ENCODE measurements at regions not wholly inside any gene's neighbourhood (a gene's known extent, or its start where the extent isn't known, plus 50 kb on each side); places are given as distances from the start of the nearest gene placed in this dataset.
A peak's percentile ranks its signal among the peaks of the same experiment; 100 is the strongest.

DNA sequence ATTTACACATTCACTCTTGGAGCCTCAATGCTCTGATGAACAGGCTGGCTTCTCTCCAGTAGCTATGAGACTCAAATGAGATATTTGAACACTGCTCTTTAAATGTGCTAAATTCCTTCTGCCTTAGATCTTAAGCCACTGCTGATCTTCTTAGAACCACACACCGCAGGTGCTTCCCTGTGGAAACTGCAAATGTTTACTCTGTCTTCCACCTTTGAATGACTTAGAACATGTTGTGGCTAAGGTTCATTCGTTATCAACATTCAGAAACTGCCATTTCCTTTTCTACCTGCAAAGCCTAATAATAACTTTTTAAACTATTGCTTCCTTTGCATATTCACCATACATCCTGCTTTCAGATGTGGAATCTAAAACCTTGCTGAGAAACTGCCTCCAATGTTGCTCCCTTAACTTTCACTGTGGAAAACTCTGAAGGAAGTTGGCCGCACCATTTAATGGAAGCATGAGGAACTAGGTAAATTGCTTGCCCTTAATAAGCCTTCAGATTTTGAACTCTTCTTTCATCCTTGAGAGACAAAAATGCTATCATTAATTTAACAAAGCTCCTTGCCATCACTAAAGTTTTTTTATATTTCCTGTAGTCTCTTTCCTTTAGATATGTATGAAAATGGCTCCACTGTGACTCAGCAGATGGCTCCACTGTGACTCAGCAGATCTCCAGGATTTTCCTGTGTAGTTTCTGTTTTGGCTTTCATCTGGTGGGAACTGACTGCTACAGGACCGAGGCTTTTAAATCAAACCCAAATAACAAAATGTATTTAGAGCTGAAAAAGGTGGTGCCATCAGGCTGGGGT lies 143.8 kb downstream of the TNFSF18 start:
- Histone ChIP-seq H3K9me3 (ENCODE audit: severe bottlenecking) (no peaks in the 10 kb centered on the region), H3K4me1 (ENCODE audit: insufficient read depth, poor library complexity, severe bottlenecking) (peaks cover 51% of the 10 kb centered on the region), H3K27ac (ENCODE audit: poor library complexity, severe bottlenecking) (peak overlapping the region; percentile 87), H3K4me3 (ENCODE audit: severe bottlenecking) (no peak overlapping the region), H3K36me3 (ENCODE audit: low read depth) (no peaks in the 10 kb centered on the region), H3K27me3 (ENCODE audit: insufficient read depth, poor library complexity, severe bottlenecking) (no peaks in the 10 kb centered on the region)
- ATAC-seq (ENCODE audit: low read depth): peak; percentile 50; the same call in 2 of the 3 replicates
- TF ChIP-seq, protein P1, sequence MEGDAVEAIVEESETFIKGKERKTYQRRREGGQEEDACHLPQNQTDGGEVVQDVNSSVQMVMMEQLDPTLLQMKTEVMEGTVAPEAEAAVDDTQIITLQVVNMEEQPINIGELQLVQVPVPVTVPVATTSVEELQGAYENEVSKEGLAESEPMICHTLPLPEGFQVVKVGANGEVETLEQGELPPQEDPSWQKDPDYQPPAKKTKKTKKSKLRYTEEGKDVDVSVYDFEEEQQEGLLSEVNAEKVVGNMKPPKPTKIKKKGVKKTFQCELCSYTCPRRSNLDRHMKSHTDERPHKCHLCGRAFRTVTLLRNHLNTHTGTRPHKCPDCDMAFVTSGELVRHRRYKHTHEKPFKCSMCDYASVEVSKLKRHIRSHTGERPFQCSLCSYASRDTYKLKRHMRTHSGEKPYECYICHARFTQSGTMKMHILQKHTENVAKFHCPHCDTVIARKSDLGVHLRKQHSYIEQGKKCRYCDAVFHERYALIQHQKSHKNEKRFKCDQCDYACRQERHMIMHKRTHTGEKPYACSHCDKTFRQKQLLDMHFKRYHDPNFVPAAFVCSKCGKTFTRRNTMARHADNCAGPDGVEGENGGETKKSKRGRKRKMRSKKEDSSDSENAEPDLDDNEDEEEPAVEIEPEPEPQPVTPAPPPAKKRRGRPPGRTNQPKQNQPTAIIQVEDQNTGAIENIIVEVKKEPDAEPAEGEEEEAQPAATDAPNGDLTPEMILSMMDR (IDR thresholded peaks at IDR 0.05; ENCODE audit: poor library complexity, severe bottlenecking): no peak
- no peak for DNase-seq (ENCODE audit: low spot score)

DNA sequence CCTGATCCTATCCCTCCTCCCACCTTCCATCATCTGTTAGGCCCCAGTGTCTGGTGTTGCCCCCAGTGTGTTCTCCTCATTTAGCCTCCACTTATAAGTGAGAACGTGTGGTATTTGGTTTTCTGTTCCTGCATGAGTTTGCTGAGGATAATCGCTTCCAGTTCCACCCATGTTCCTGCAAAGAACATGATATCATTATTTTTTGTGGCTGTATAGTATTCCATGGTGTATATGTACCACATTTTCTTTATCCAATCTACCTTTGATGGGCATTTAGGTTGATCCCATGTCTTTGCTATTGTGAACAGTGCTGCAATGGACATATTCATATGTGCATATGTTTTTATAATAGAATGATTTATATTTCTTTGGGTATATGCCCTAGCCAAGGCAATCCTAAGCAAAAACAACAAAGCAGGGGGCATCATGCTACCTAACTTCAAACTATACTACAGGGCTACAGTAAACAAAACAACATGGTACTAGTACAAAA lies 142.9 kb downstream of the TNFSF18 start:
- Histone ChIP-seq H3K4me3 (ENCODE audit: severe bottlenecking) (no peak overlapping the region), H3K27me3 (ENCODE audit: insufficient read depth, poor library complexity, severe bottlenecking) (no peaks in the 10 kb centered on the region), H3K9me3 (ENCODE audit: severe bottlenecking) (peaks cover 3% of the 10 kb centered on the region), H3K36me3 (ENCODE audit: low read depth) (no peaks in the 10 kb centered on the region), H3K4me1 (ENCODE audit: insufficient read depth, poor library complexity, severe bottlenecking) (peaks cover 42% of the 10 kb centered on the region), H3K27ac (ENCODE audit: poor library complexity, severe bottlenecking) (peak overlapping the region; percentile 87)
- ATAC-seq (ENCODE audit: low read depth): no peak
- TF ChIP-seq, protein P1 (IDR thresholded peaks at IDR 0.05; ENCODE audit: poor library complexity, severe bottlenecking): no peak
- no peak for DNase-seq (ENCODE audit: low spot score)

DNA sequence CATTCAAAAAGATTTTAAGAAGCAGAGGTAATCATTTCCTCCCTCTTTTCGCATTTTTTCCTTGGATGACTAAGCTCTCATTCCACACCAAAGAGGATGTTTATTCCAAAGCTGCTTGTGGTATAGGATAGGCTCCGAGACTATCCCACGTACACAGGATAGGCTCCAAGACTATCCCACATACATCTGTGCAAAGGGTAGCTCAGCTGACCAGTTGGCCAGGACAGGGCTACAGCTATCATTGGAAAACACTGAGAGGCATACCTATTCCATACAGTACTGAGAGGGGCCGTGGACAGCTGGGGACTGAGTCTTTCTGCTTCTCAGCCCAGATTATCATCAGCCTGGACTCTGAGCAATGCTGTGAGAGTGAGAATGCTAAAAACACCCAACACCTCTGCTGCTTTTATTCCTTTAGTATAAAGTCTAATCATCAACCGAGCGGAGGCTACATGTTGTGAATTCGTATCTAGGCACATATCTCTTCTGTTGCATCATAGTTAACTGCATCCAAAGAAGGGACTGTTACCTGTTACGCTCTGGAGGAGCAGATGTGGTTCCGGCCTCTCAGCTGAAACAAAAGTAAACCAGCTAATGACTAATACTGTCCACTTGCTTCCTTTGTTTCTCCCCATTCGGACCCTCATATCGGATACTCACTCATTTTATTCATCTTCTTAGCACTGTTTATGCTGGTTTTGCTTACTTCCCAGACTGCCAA lies 141.0 kb downstream of the TNFSF18 start:
- TF ChIP-seq, protein P1 (IDR thresholded peaks at IDR 0.05; ENCODE audit: poor library complexity, severe bottlenecking): no peak
- Histone ChIP-seq H3K27me3 (ENCODE audit: insufficient read depth, poor library complexity, severe bottlenecking) (no peaks in the 10 kb centered on the region), H3K4me3 (ENCODE audit: severe bottlenecking) (no peak overlapping the region), H3K9me3 (ENCODE audit: severe bottlenecking) (peaks cover 5% of the 10 kb centered on the region), H3K36me3 (ENCODE audit: low read depth) (no peaks in the 10 kb centered on the region), H3K4me1 (ENCODE audit: insufficient read depth, poor library complexity, severe bottlenecking) (peaks cover 34% of the 10 kb centered on the region), H3K27ac (ENCODE audit: poor library complexity, severe bottlenecking) (peak overlapping the region; percentile 87)
- no peak for DNase-seq (ENCODE audit: low spot score)
- peak; percentile 87 for ATAC-seq (ENCODE audit: low read depth)

DNA sequence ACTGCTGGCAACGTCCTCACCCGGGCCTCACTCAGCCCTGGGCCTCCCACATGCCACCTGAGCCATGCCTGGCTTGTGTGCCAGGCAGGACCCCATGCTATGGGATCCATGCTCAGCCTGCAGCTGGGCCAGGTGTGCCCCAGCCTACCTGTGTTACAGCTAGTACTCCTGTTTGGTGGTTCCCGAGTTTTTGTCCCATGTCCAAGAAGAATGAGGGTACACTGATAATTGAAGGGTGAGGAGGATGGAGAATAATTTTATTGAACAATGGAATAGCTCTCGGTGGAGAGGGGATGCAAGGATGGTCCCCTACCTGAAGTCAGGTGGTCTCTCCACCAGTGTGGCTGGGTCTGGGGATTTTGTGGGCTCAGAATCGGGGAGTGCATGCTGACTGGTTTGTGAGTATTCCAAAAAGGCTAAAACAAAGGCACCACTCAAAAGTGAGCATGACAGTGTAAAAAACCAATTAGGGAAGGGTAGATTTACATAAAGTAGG lies 137.9 kb downstream of the TNFSF18 start:
- Histone ChIP-seq H3K36me3 (ENCODE audit: low read depth) (no peaks in the 10 kb centered on the region), H3K4me1 (ENCODE audit: insufficient read depth, poor library complexity, severe bottlenecking) (peaks cover 51% of the 10 kb centered on the region), H3K9me3 (ENCODE audit: severe bottlenecking) (peaks cover 5% of the 10 kb centered on the region), H3K4me3 (ENCODE audit: severe bottlenecking) (no peak overlapping the region), H3K27ac (ENCODE audit: poor library complexity, severe bottlenecking) (no peak overlapping the region), H3K27me3 (ENCODE audit: insufficient read depth, poor library complexity, severe bottlenecking) (no peaks in the 10 kb centered on the region)
- ATAC-seq (ENCODE audit: low read depth) (no peak), DNase-seq (ENCODE audit: low spot score) (no peak)
- TF ChIP-seq, protein P1 (IDR thresholded peaks at IDR 0.05; ENCODE audit: poor library complexity, severe bottlenecking): no peak
